ENCODE measurements at regions not wholly inside any gene's neighbourhood (a gene's known extent, or its start where the extent isn't known, plus 50 kb on each side); places are given as distances from the start of the nearest gene placed in this dataset.

DNA sequence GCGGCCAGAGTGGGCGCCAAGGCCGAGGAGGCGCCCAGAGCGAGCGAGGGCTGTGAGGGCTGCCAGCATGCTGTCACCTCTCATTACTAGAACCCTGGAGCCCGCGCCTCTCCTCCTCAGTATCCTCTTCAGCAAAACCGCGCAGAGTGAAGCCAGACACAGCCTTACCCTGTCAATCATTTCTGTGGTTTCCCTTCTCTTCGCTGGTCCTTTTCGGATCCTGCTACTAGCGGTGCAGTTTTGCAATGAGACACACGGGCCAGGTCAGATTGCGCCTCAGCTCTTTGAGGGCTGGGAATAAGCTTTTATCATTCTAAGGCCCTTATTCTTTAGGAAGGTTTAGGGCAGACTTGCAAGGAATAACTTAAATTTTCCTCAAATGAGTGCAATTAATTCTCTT, 55.5 kb upstream of the FAM171A1 start:
- no peak for TF ChIP-seq NR2C2 (CRISPR knock-in tag; IDR thresholded peaks at IDR 0.05)
- no peak for TF ChIP-seq CTCF (IDR thresholded peaks at IDR 0.05)
